Endothelial cell of umbilical vein (primary cell): ENCODE measurements at regions not wholly inside any gene's neighbourhood (a gene's known extent, or its start where the extent isn't known, plus 50 kb on each side); places are given as distances from the start of the nearest gene placed in this dataset.

ENCODE experiments used
- BruUV-seq: library from RNA; stranded (reverse); fragments of 400-500 nt; replicated peaks from 2 replicates; lab custom pipeline; 2021; lab: Mats Ljungman, UMichigan
- CTCF ChIA-PET: fragments of 300-600, 350-600 bp; sonication (Branson Sonifier 250); formaldehyde crosslinking; loops from one replicate; lab custom pipeline; 2021; ENCODE audit warnings: antibody characterized with exemption, inconsistent platforms; lab: Charles Lee
- POLR2A ChIA-PET: fragments of 300-600, 350-600 bp; sonication (Branson Sonifier 250); formaldehyde crosslinking; loops from one replicate; lab custom pipeline; 2021; ENCODE audit warnings: antibody characterized with exemption, inconsistent platforms; lab: Charles Lee
- DNase-seq: peaks from one replicate; pipeline ENCODE4 v3.0.0-alpha.2; 2011; ENCODE audit warnings: low read depth, low spot score
- FAIRE-seq: peaks from 2 replicates; lab custom pipeline; 2011; peaks lifted over from hg19 to GRCh38; lab: Jason Lieb, UNC
- H2AFZ ChIP-seq: 2 replicates; pipeline ENCODE4 v1.6.0; 2012; ENCODE audit warnings: low read depth, low read length, control low read depth, inconsistent platforms
- H3K27ac ChIP-seq: 2 replicates; pipeline ENCODE4 v1.5.1; 2011; ENCODE audit warnings: low read depth, mild to moderate bottlenecking, control low read depth, low read length, moderate library complexity; ENCODE audit not compliant: insufficient read depth
- H3K27me3 ChIP-seq, 2 experiments: 2 replicates each; pipeline versions ENCODE4 v1.6.0 to v1.6.1; 2011; ENCODE audit warnings: low read length in 2 of 2, mixed read lengths in 1 of 2; ENCODE audit not compliant: control insufficient read depth in 2 of 2, insufficient read depth in 2 of 2
- H3K36me3 ChIP-seq, 2 experiments: 2 replicates in 1 of 2; 3 replicates in 1 of 2; pipeline ENCODE4 v1.5.1; 2011; ENCODE audit warnings: low read length in 2 of 2, mild to moderate bottlenecking in 1 of 2, moderate library complexity in 1 of 2; ENCODE audit not compliant: control insufficient read depth in 2 of 2, insufficient read depth in 2 of 2; ENCODE audit errors: extremely low read depth in 1 of 2
- H3K4me1 ChIP-seq: 3 replicates; pipeline ENCODE4 v1.5.1; 2011; ENCODE audit warnings: mild to moderate bottlenecking, low read length; ENCODE audit not compliant: control insufficient read depth, insufficient read depth; ENCODE audit errors: extremely low read depth
- H3K4me2 ChIP-seq: 2 replicates; pipeline ENCODE4 v1.6.1; 2011; ENCODE audit warnings: low read length, control low read depth, mixed read lengths; ENCODE audit not compliant: insufficient read depth
- H3K4me3 ChIP-seq, 3 experiments: fragments of 200-600 bp in 1 of 3; sonication (generic), shearing (Covaris generic) in 1 of 3; replicated peaks in 1 of 3; 2 replicates each; pipeline ENCODE4 v1.5.1; 2011 to 2016; ENCODE audit warnings: control low read depth in 3 of 3, low read length in 3 of 3, mild to moderate bottlenecking in 2 of 3, inconsistent platforms in 1 of 3, low read depth in 1 of 3, moderate library complexity in 1 of 3; ENCODE audit not compliant: insufficient read depth in 1 of 3
- H3K79me2 ChIP-seq: 2 replicates; pipeline ENCODE4 v1.6.0; 2012; ENCODE audit warnings: low read length, inconsistent platforms; ENCODE audit not compliant: control insufficient read depth, insufficient read depth
- H3K9ac ChIP-seq: replicated peaks from 2 replicates; pipeline ENCODE3; 2011; ENCODE audit warnings: low read length, control low read depth; ENCODE audit not compliant: insufficient read depth; ENCODE audit errors: extremely low read depth
- H3K9me1 ChIP-seq: replicated peaks from 3 replicates; pipeline ENCODE4 v1.6.0; 2011; ENCODE audit warnings: mild to moderate bottlenecking, low read length; ENCODE audit not compliant: control insufficient read depth, insufficient read depth; ENCODE audit errors: extremely low read depth
- H3K9me3 ChIP-seq: replicated peaks from 2 replicates; pipeline ENCODE4 v1.5.1; 2012; ENCODE audit warnings: low read length, inconsistent platforms; ENCODE audit not compliant: control insufficient read depth, insufficient read depth
- H4K20me1 ChIP-seq: replicated peaks from 2 replicates; pipeline ENCODE3; 2011; ENCODE audit warnings: mild to moderate bottlenecking, low read length; ENCODE audit not compliant: control insufficient read depth, insufficient read depth; ENCODE audit errors: extremely low read depth
- EZH2 ChIP-seq: IDR thresholded peaks from 2 replicates; pipeline ENCODE4 v1.6.1; 2012; ENCODE audit warnings: borderline replicate concordance, low read depth, mild to moderate bottlenecking, moderate library complexity, low read length, inconsistent platforms; ENCODE audit not compliant: severe bottlenecking
- FOS ChIP-seq: IDR thresholded peaks from 2 replicates; pipeline ENCODE4 v1.6.1; 2011; ENCODE audit warnings: mild to moderate bottlenecking, low read length, moderate library complexity, borderline replicate concordance; ENCODE audit not compliant: insufficient read depth
- GATA2 ChIP-seq: IDR thresholded peaks from 2 replicates; pipeline ENCODE4 v1.7.0; 2011; ENCODE audit warnings: low read depth, mild to moderate bottlenecking, moderate library complexity, mixed read lengths, low read length; ENCODE audit not compliant: insufficient read length, insufficient read depth
- JUN ChIP-seq: IDR thresholded peaks from 2 replicates; pipeline ENCODE4 v1.6.1; 2011; ENCODE audit warnings: borderline replicate concordance, low read depth; ENCODE audit not compliant: insufficient read length, insufficient read depth
- MAX ChIP-seq: IDR thresholded peaks from 2 replicates; pipeline ENCODE4 v1.6.1; 2011; ENCODE audit not compliant: insufficient read depth, insufficient read length
- MYC ChIP-seq: IDR thresholded peaks from one replicate; pipeline ENCODE4 v1.6.1; 2011; ENCODE audit warnings: mild to moderate bottlenecking, low read depth, low read length
- POLR2A ChIP-seq: IDR thresholded peaks from 2 replicates; pipeline ENCODE4 v1.6.1; 2012; ENCODE audit warnings: low read depth, mild to moderate bottlenecking, control low read depth, low read length
- POLR2AphosphoS5 ChIP-seq: IDR thresholded peaks from 2 replicates; pipeline ENCODE4 v1.6.1; 2012; ENCODE audit warnings: low read depth, mild to moderate bottlenecking, control low read depth, low read length, moderate library complexity; ENCODE audit not compliant: insufficient read depth
- dilution Hi-C: fragments of 300-500 bp; cut with MboI; formaldehyde crosslinking; loops from one replicate; pipeline ENCODE4 v1.15.0; 2019; ENCODE audit warnings: low sequenced_read_pairs; ENCODE audit not compliant: extremely low pct_ligation_motif_present
- intact Hi-C: fragments of 100-400 bp; cut with micrococcal nuclease; formaldehyde crosslinking; loops from one replicate; pipeline ENCODE4 v1.10.0; 2022
- TF ChIP-seq, protein P1 (sequence below), 2 donors: IDR thresholded peaks; 1 replicate in 1 of 2; 2 replicates in 1 of 2; pipeline ENCODE4 v1.5.1; 2011; ENCODE audit warnings: low read length in 2 of 2, mild to moderate bottlenecking in 2 of 2, moderate library complexity in 2 of 2, control low read depth in 1 of 2, inconsistent platforms in 1 of 2, low read depth in 1 of 2; ENCODE audit not compliant: insufficient read depth in 1 of 2; ENCODE audit errors: extremely low read depth in 1 of 2

DNA sequence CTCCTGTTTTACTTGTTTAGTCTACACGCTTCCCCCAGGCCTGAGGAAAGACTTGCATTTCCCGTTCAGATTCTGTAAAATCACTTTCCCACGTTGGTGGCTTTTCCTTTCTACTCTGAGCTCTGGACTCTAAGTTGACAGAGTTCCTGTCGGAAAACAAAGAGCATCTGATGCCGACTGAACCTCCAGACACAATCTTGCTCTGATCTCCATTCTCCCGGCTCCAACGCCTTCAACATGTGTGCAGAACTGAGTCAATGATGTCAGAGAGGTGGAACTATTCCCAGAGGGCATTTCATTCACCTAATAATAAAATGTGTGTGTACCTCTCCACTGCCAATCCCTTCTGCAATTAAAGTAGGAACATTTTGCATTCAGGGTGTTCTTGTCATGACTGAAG is 147.7 kb downstream of the MIS18A start:
- Histone ChIP-seq H3K9ac (no peak overlapping the region), H3K4me2 (no peak overlapping the region), H4K20me1 (no peaks in the 10 kb centered on the region), H3K9me3 (no peaks in the 10 kb centered on the region), H3K27ac (no peak overlapping the region), H2AFZ (no peak overlapping the region), H3K4me3 (no peak overlapping the region), H3K79me2 (no peaks in the 10 kb centered on the region), H3K27me3 (no peaks in the 10 kb centered on the region), H3K4me1 (no peaks in the 10 kb centered on the region), H3K9me1 (no peaks in the 10 kb centered on the region), H3K36me3 (no peaks in the 10 kb centered on the region)
- TF ChIP-seq, protein P1, sequence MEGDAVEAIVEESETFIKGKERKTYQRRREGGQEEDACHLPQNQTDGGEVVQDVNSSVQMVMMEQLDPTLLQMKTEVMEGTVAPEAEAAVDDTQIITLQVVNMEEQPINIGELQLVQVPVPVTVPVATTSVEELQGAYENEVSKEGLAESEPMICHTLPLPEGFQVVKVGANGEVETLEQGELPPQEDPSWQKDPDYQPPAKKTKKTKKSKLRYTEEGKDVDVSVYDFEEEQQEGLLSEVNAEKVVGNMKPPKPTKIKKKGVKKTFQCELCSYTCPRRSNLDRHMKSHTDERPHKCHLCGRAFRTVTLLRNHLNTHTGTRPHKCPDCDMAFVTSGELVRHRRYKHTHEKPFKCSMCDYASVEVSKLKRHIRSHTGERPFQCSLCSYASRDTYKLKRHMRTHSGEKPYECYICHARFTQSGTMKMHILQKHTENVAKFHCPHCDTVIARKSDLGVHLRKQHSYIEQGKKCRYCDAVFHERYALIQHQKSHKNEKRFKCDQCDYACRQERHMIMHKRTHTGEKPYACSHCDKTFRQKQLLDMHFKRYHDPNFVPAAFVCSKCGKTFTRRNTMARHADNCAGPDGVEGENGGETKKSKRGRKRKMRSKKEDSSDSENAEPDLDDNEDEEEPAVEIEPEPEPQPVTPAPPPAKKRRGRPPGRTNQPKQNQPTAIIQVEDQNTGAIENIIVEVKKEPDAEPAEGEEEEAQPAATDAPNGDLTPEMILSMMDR (IDR thresholded peaks at IDR 0.05; ENCODE audit: extremely low read depth in 1 of 2, insufficient read depth in 1 of 2, low read depth in 1 of 2, low read length in 2 of 2) = no peak
- TF ChIP-seq MAX (no peak), FOS (no peak), JUN (no peak), POLR2AphosphoS5 (no peak), MYC (no peak), POLR2A (no peak), EZH2 (no peak), GATA2 (no peak)
- BruUV-seq = no TSS peak
- dilution Hi-C loops = no loop called here
- intact Hi-C loops = no loop called here
- FAIRE-seq = no peak
- ChIA-PET POLR2A (no interaction called here), CTCF (no interaction called here)
- DNase-seq = no peak
